AG09319 (cell line): ENCODE measurements at regions not wholly inside any gene's neighbourhood (a gene's known extent, or its start where the extent isn't known, plus 50 kb on each side); places are given as distances from the start of the nearest gene placed in this dataset.

Experiments
- DNase-seq: peaks from one replicate; pipeline ENCODE4 v3.0.0-alpha.2; 2010; ENCODE audit warnings: low read depth; ENCODE audit errors: extremely low read depth
- TF ChIP-seq, protein P1 (sequence below): IDR thresholded peaks from 2 replicates; pipeline ENCODE4 v1.5.1; 2011; ENCODE audit warnings: low read depth, mild to moderate bottlenecking, inconsistent platforms, low read length, moderate library complexity

DNA sequence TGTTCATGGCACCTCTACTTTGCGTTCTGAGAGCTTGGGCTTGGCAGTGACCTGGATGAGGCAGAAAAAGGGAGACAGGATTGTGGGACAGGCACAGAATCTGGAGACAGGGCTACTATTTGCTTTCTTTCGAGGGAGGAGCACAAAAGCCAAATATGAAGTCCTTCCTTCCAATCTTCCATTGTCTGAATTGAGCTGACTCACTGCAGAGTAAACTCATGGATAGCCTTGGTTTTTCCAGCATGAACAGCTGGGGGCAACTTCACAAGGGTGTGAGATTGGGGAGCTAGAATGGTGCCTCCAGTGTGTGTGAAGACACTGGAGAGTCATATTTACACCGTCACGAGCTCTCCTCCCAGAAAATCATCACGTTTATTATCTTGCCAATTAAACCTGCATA is 55.6 kb upstream of the NRP1 start:
- TF ChIP-seq, protein P1, sequence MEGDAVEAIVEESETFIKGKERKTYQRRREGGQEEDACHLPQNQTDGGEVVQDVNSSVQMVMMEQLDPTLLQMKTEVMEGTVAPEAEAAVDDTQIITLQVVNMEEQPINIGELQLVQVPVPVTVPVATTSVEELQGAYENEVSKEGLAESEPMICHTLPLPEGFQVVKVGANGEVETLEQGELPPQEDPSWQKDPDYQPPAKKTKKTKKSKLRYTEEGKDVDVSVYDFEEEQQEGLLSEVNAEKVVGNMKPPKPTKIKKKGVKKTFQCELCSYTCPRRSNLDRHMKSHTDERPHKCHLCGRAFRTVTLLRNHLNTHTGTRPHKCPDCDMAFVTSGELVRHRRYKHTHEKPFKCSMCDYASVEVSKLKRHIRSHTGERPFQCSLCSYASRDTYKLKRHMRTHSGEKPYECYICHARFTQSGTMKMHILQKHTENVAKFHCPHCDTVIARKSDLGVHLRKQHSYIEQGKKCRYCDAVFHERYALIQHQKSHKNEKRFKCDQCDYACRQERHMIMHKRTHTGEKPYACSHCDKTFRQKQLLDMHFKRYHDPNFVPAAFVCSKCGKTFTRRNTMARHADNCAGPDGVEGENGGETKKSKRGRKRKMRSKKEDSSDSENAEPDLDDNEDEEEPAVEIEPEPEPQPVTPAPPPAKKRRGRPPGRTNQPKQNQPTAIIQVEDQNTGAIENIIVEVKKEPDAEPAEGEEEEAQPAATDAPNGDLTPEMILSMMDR = no peak
- no peak for DNase-seq

GRCh38 chr10:33388785-33389184 is 54.3 kb upstream of the NRP1 start:
- DNase-seq = no peak
- TF ChIP-seq, protein P1 = no peak

DNA sequence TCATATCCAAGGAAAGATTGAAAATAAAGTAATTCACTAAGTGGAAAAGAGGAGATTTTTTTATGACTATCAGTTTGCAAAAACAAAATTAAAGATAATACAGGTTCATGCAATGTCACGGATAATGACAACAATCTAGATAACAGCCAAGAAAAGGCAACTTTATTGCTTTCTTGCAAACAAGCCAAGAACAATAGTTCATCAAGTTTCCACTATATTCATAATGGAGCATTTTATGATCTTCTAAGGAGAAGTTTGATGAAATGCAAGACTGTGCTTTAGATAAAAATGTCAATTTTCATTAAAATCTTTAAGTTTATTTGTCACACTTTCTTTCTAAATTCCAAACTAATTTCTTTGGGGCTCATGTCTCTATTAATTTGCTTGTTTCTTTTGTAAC is 53.9 kb upstream of the NRP1 start:
- no peak for DNase-seq
- TF ChIP-seq, protein P1 = no peak

DNA sequence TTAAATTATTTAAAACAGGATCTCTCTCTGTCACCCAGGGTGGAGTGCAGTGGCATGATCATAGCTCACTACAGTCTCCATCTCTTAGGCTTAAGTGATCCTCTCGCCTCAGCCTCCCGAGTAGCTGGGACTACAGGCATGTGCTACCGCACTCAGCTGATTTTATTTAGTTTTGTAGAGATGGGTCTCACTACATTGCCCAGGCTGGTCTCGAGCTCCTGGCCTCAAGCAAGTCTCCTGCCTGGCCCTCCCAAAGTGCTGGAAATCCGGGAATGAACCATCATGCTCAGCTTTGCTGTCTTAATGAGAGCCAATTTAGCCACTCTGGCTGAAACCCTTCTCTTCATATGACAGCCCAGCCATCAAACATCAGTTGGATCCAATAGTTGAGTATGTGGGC is 53.3 kb upstream of the NRP1 start:
- no peak for DNase-seq
- TF ChIP-seq, protein P1 = no peak

- TF ChIP-seq, protein P1 = no peak
- DNase-seq = no peak
These were observed 52.5 kb upstream of the NRP1 start for GRCh38 chr10:33386926-33387325.

- TF ChIP-seq, protein P1 = no peak
- DNase-seq = no peak
These were observed 51.2 kb upstream of the NRP1 start for GRCh38 chr10:33385686-33386085.

DNA sequence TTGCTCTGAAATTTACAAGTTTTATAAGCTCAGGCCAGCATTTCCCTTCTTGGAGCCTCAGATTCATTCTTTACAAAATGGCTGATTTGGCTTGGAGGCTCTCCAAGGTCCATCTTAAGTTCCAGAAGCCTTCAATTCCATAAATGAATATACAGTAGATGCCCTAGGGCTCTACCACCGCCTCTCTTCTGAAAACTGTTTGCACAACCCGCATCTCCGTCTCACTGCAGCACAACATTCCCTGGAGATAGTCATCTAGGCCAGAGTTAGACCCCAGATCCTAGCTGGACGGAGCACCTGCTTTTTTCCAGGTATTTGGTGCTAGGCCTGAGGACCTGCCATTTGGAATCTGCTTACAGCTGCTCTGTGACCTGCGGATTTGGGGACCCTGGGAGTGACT is 50.5 kb upstream of the NRP1 start:
- TF ChIP-seq, protein P1 = no peak
- DNase-seq = no peak
